ENCODE measurements at regions not wholly inside any gene's neighbourhood (a gene's known extent, or its start where the extent isn't known, plus 50 kb on each side); places are given as distances from the start of the nearest gene placed in this dataset.

- TF ChIP-seq, protein P1, sequence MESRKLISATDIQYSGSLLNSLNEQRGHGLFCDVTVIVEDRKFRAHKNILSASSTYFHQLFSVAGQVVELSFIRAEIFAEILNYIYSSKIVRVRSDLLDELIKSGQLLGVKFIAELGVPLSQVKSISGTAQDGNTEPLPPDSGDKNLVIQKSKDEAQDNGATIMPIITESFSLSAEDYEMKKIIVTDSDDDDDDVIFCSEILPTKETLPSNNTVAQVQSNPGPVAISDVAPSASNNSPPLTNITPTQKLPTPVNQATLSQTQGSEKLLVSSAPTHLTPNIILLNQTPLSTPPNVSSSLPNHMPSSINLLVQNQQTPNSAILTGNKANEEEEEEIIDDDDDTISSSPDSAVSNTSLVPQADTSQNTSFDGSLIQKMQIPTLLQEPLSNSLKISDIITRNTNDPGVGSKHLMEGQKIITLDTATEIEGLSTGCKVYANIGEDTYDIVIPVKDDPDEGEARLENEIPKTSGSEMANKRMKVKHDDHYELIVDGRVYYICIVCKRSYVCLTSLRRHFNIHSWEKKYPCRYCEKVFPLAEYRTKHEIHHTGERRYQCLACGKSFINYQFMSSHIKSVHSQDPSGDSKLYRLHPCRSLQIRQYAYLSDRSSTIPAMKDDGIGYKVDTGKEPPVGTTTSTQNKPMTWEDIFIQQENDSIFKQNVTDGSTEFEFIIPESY (IDR thresholded peaks at IDR 0.05): no peak
Observed at GRCh38 chr2:226153553-226153952, 646.1 kb downstream of the IRS1 start (continued).

- Histone ChIP-seq H3K4me1 (ENCODE audit: control insufficient read depth in 4 of 4, insufficient read depth in 4 of 4, low read length in 3 of 4) (no peaks in the 10 kb centered on the region), H3K27ac (ENCODE audit: low read depth in 1 of 2, low read length in 2 of 2) (no peak overlapping the region), H3K36me3 (ENCODE audit: control insufficient read depth in 4 of 4, insufficient read depth in 3 of 4, low read depth in 1 of 4, low read length in 3 of 4) (no peaks in the 10 kb centered on the region), H3K4me3 (ENCODE audit: low read depth in 1 of 3, low read length in 3 of 3) (no peak overlapping the region), H3K27me3 (ENCODE audit: control insufficient read depth in 4 of 4, insufficient read depth in 4 of 4, low read length in 3 of 4) (no peaks in the 10 kb centered on the region), H3K9me3 (ENCODE audit: control insufficient read depth in 4 of 4, low read length in 3 of 4) (no peaks in the 10 kb centered on the region), H3K9ac (ENCODE audit: low read depth in 1 of 2, low read length in 2 of 2) (no peak overlapping the region)
- WGBS: 40% methylated on average over 1 of the region's 1 CpG
- TF ChIP-seq GABPA (IDR thresholded peaks at IDR 0.05 in 1 of 2, conservative IDR thresholded peaks at IDR 0.05 in 1 of 2) (no peak), RAD21 (IDR thresholded peaks at IDR 0.05) (no peak), YY1 (IDR thresholded peaks at IDR 0.05) (no peak), JUND (IDR thresholded peaks at IDR 0.05) (no peak), NR2F2 (IDR thresholded peaks at IDR 0.05) (no peak), SP1 (IDR thresholded peaks at IDR 0.05) (no peak), HNF4G (IDR thresholded peaks at IDR 0.05) (no peak), EGR1 (IDR thresholded peaks at IDR 0.05; ENCODE audit: low read depth in 2 of 2) (no peak), FOXA1 (IDR thresholded peaks at IDR 0.05) (no peak), FOXA2 (IDR thresholded peaks at IDR 0.05) (no peak), REST (IDR thresholded peaks at IDR 0.05) (no peak), MAX (IDR thresholded peaks at IDR 0.05) (no peak), HNF4A (conservative IDR thresholded peaks at IDR 0.05) (no peak), TAF1 (conservative IDR thresholded peaks at IDR 0.05) (no peak), RXRA (IDR thresholded peaks at IDR 0.05) (no peak)
- TF ChIP-seq, protein P2, sequence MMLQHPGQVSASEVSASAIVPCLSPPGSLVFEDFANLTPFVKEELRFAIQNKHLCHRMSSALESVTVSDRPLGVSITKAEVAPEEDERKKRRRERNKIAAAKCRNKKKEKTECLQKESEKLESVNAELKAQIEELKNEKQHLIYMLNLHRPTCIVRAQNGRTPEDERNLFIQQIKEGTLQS (IDR thresholded peaks at IDR 0.05): no peak
- TF ChIP-seq, protein P1 (IDR thresholded peaks at IDR 0.05): no peak
- TF ChIP-seq, protein P3, sequence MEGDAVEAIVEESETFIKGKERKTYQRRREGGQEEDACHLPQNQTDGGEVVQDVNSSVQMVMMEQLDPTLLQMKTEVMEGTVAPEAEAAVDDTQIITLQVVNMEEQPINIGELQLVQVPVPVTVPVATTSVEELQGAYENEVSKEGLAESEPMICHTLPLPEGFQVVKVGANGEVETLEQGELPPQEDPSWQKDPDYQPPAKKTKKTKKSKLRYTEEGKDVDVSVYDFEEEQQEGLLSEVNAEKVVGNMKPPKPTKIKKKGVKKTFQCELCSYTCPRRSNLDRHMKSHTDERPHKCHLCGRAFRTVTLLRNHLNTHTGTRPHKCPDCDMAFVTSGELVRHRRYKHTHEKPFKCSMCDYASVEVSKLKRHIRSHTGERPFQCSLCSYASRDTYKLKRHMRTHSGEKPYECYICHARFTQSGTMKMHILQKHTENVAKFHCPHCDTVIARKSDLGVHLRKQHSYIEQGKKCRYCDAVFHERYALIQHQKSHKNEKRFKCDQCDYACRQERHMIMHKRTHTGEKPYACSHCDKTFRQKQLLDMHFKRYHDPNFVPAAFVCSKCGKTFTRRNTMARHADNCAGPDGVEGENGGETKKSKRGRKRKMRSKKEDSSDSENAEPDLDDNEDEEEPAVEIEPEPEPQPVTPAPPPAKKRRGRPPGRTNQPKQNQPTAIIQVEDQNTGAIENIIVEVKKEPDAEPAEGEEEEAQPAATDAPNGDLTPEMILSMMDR (IDR thresholded peaks at IDR 0.05; ENCODE audit: low read depth, low read length, missing input control): no peak
- DNase-seq (ENCODE audit: low spot score): no peak
Observed at GRCh38 chr2:226151157-226151556, 648.5 kb downstream of the IRS1 start.

Data from liver (tissue), 8 donors.